GM18507 (cell line): ENCODE measurements at regions not wholly inside any gene's neighbourhood (a gene's known extent, or its start where the extent isn't known, plus 50 kb on each side); places are given as distances from the start of the nearest gene placed in this dataset.

Experiments used
- DNase-seq: peaks from one replicate; pipeline ENCODE4 v3.0.0; 2011; ENCODE audit warnings: low read depth; ENCODE audit not compliant: insufficient read length; ENCODE audit errors: extremely low spot score
- FAIRE-seq: peaks from 2 replicates; lab custom pipeline; 2011; peaks lifted over from hg19 to GRCh38; lab: Jason Lieb, UNC

GRCh38 chr20:58162986-58163385 is 65.5 kb downstream of the ANKRD60 start:
- FAIRE-seq (no peak), DNase-seq (no peak)

DNA sequence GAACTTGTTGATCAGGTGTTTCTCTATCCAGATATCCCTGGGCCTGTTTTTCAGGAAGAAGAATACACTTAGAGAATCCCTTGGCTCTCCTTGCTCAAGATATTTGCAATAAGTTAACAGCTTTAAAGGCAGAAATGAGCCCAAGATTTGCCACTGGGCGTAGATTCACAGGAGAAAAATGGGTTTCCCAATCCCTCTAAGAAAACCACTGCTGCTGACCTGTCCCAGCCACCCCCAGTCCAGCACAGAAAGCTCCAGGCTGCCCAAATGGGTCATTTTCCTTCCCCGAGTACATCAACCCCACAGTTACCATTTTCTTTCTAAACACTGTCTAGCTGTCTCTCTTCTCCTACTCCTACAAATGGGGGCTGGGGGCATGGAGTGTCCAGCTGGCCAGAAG is 67.3 kb downstream of the ANKRD60 start:
- no peak for DNase-seq
- no peak for FAIRE-seq

GRCh38 chr20:58160451-58161061 is 67.9 kb downstream of the ANKRD60 start:
- no peak for DNase-seq
- no peak for FAIRE-seq

GRCh38 chr20:58155148-58155925 is 73.1 kb downstream of the ANKRD60 start:
- FAIRE-seq (no peak), DNase-seq (no peak)

DNA sequence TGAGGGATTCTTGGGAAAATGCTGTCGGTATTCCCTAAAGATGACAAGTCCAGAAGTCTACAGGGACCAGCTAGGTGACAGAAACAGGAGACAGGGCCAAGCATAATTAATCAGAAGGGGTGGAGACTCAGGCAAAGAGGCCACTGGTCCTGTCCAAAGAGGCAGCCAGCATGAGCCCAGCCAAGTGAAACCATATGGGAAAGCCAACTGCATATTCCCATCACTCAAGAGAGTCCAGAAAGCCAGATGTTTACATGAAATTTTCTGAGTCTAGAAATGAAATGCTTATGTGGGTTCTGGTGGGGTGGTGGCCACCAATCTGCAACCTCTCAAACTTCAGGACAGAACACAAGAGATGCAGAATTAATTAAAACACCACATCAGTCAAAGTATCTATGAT is 74.3 kb downstream of the ANKRD60 start:
- FAIRE-seq (no peak), DNase-seq (no peak)

- no peak for FAIRE-seq
- no peak for DNase-seq
Measured at GRCh38 chr20:58153121-58153520, 75.3 kb downstream of the ANKRD60 start.

DNA sequence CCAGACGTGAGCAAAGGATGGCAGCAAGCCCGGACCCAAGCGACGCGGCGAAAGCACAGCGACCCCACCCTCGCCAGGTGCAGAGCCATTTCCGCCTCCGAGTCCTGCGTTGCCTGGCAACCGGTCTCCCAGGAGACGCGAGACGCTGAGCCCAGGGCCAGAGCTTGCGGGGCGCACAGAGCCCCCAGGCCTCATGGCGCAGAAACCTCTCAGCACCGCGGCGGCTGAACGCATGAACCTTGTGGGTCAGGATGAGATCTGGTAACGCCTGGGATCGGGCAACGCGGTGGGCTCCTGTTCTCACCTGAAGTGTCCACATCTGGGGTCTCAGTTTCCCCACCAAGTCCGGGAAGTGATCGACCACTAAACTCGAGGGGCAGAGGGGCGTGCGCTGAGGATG is 77.7 kb downstream of the ANKRD60 start:
- DNase-seq, result no peak
- FAIRE-seq, result no peak

DNA sequence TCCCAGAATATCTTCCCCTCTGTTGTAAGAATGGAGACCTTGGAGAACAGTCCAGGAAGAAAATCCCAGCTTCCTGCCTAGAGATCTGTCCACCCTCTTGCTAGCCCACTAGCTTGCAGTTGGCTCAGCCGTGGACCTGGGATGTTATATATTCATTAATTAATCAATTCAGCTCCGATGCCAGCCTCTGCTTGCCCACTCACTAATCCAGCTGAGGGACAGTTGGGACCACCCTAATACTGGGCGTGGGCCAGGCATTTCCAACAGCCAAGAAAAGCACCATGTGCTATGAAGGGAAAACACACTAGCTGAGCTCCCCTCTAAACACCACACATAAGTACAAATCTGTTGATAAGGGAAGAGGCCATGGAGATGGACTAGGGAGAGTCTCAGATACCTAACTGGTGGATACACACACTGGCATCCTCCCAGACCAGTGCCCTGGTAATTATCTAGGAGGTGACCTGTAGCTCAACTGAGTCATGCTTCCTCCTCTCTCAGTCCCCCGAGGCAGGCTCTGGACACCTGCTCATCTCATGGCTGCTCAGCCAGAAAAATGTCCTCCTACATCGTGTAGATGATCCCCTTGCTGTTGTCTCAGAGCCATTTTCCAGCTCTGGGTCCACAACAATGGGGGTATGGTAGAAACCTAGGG is 78.9 kb downstream of the ANKRD60 start:
- DNase-seq, result no peak
- no peak for FAIRE-seq

- no peak for FAIRE-seq
- no peak for DNase-seq
Measured at GRCh38 chr20:58148891-58149290, 79.6 kb downstream of the ANKRD60 start.

GRCh38 chr20:58147628-58148370 is 80.7 kb downstream of the ANKRD60 start:
- FAIRE-seq (no peak), DNase-seq (no peak)

DNA sequence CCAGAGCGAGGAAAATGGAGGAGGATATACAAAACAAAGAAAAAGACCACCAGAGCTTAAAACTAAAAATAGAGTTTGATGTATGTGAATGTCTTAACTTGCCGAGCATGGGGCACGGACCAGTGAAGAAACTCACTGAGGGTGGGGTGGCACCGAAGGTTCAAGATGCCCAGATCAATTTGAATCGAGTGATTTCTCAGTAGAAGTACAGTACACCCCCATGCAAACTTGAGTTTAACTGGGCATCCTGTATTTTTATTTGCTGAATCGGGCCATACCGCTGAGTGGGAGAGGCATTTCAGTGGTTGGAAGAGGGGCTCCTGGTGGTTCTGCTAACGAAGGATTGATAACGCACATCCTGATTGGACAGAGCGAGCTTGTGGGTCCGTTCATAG is 81.7 kb downstream of the ANKRD60 start:
- DNase-seq (no peak), FAIRE-seq (no peak)

- FAIRE-seq, result no peak
- DNase-seq, result no peak
Measured at GRCh38 chr20:58146081-58146745, 82.2 kb downstream of the ANKRD60 start.

GRCh38 chr20:58145506-58146080 is 82.9 kb downstream of the ANKRD60 start:
- DNase-seq, result no peak
- no peak for FAIRE-seq

GRCh38 chr20:58144096-58144495 is 84.4 kb downstream of the ANKRD60 start:
- FAIRE-seq (no peak), DNase-seq (no peak)

- no peak for DNase-seq
- FAIRE-seq, result no peak
Measured at GRCh38 chr20:58143531-58143930, 84.9 kb downstream of the ANKRD60 start.

GRCh38 chr20:58142843-58143185 is 85.6 kb downstream of the ANKRD60 start:
- FAIRE-seq (no peak), DNase-seq (no peak)

DNA sequence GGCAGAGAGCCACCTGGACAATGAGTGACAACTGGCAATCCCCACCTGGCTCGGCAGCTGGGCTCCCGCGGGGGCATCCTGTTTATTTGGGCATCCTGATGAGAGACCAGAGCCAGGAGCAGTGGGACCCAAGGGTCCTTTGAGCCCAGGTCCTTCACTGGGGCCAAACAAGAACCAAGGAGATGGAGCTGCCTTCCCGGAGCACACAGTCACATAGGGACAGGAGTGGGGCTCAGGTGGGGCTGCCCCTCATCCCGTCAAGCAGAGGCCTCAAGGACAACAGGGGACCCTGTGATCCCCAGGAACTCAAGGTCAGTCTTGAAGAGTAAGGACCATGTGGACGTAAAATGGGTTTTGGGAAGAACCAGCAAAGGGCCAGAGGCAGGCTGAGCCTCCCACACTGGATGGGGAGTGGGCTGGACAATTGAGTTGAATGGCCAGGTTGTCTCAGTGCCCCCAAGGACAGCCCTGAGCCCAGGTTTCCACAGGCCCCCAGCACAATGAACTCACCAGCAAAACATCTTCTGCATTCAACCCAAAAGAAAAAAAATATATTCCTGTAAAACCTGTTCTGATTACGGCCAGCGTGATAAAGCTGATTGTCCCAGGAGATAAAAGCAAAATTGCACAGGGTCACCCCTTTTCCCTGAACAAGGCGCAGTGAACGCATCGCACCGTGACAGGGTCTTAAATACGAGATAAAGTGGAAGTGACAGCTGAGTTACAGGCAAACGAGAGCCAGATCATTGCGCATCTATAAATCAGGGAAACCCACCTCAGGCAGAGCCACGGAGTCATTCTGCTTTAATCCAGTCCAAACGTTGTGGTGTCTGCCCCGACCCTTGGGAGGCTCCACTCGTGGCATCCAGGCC is 86.2 kb downstream of the ANKRD60 start:
- DNase-seq (no peak), FAIRE-seq (no peak)

- DNase-seq, result no peak
- FAIRE-seq, result no peak
Measured at GRCh38 chr20:58141496-58141895, 87.0 kb downstream of the ANKRD60 start.
